RCC 7860 (cell line): ENCODE measurements at regions not wholly inside any gene's neighbourhood (a gene's known extent, or its start where the extent isn't known, plus 50 kb on each side); places are given as distances from the start of the nearest gene placed in this dataset.

Experiments used
- DNase-seq: peaks from one replicate; pipeline ENCODE4 v3.0.0-alpha.2; 2015; ENCODE audit warnings: low spot score
- FAIRE-seq: peaks from 2 replicates; lab custom pipeline; 2012; peaks lifted over from hg19 to GRCh38; lab: Jason Lieb, UNC

- FAIRE-seq (no peak), DNase-seq (no peak)
Measured at GRCh38 chr14:98893675-98894074, 378.3 kb downstream of the BCL11B start.

GRCh38 chr14:98894600-98894999 lies 377.4 kb downstream of the BCL11B start:
- no peak for DNase-seq
- no peak for FAIRE-seq

GRCh38 chr14:98896449-98896848 lies 375.5 kb downstream of the BCL11B start:
- FAIRE-seq = no peak
- DNase-seq = no peak

- FAIRE-seq = no peak
- DNase-seq = no peak
Measured at GRCh38 chr14:98897605-98898309, 374.2 kb downstream of the BCL11B start.

- no peak for FAIRE-seq
Measured at GRCh38 chr14:98899441-98899840, 372.6 kb downstream of the BCL11B start.

GRCh38 chr14:98900236-98900635 lies 371.8 kb downstream of the BCL11B start:
- DNase-seq = no peak
- no peak for FAIRE-seq

More at GRCh38 chr14:98899441-98899840, 372.6 kb downstream of the BCL11B start:
- DNase-seq = no peak

GRCh38 chr14:98900798-98901197 lies 371.2 kb downstream of the BCL11B start:
- DNase-seq = no peak
- no peak for FAIRE-seq

GRCh38 chr14:98901511-98902205 lies 370.3 kb downstream of the BCL11B start:
- FAIRE-seq (no peak), DNase-seq (no peak)

- FAIRE-seq (no peak), DNase-seq (no peak)
Measured at GRCh38 chr14:98903371-98903770, 368.6 kb downstream of the BCL11B start.

GRCh38 chr14:98904677-98905076 lies 367.3 kb downstream of the BCL11B start:
- no peak for DNase-seq
- no peak for FAIRE-seq

- DNase-seq (peak; percentile 21), FAIRE-seq (peak; percentile 34)
Measured at GRCh38 chr14:98906123-98906995, 365.6 kb downstream of the BCL11B start.

- DNase-seq = no peak
- no peak for FAIRE-seq
Measured at GRCh38 chr14:98907271-98907670, 364.7 kb downstream of the BCL11B start.

- no peak for FAIRE-seq
Measured at GRCh38 chr14:98908050-98908449, 363.9 kb downstream of the BCL11B start.

GRCh38 chr14:98909251-98909944 lies 362.6 kb downstream of the BCL11B start:
- DNase-seq = peak; percentile 95
- peak; percentile 90 for FAIRE-seq

More at GRCh38 chr14:98908050-98908449, 363.9 kb downstream of the BCL11B start:
- DNase-seq = no peak

GRCh38 chr14:98910061-98910460 lies 361.9 kb downstream of the BCL11B start:
- DNase-seq = no peak

GRCh38 chr14:98912655-98913054 lies 359.3 kb downstream of the BCL11B start:
- FAIRE-seq (no peak), DNase-seq (no peak)

More at GRCh38 chr14:98910061-98910460, 361.9 kb downstream of the BCL11B start:
- FAIRE-seq = no peak

GRCh38 chr14:98913967-98914650 lies 357.9 kb downstream of the BCL11B start:
- DNase-seq (no peak), FAIRE-seq (no peak)

- DNase-seq (no peak), FAIRE-seq (no peak)
Measured at GRCh38 chr14:98914942-98915341, 357.1 kb downstream of the BCL11B start.

- DNase-seq = no peak
Measured at GRCh38 chr14:98915625-98916024, 356.4 kb downstream of the BCL11B start.

GRCh38 chr14:98916036-98916435 lies 356.0 kb downstream of the BCL11B start:
- no peak for FAIRE-seq
- no peak for DNase-seq

More at GRCh38 chr14:98915625-98916024, 356.4 kb downstream of the BCL11B start:
- no peak for FAIRE-seq
